Activated naive CD8-positive, alpha-beta T cell treated with anti-CD3 and anti-CD28 coated beads, Interleukin-2, amount 10 ng/mL, durations not matched to agents 7 days and 5 days (primary cell): ENCODE measurements at regions not wholly inside any gene's neighbourhood (a gene's known extent, or its start where the extent isn't known, plus 50 kb on each side); places are given as distances from the start of the nearest gene placed in this dataset.
"Not testable (repeated sequence)": the region's sequence is repeated elsewhere in the genome, so short reads cannot be mapped to it uniquely, and the experiment has no call there.

Source experiments
- ATAC-seq: fragments of 150-1000 bp; cut with Tn5 transposase; one replicate; pipeline ENCODE4 v1.10.0; 2021; ENCODE audit warnings: low read depth, moderate library complexity
- POLR2A ChIA-PET: fragments of 350-600 bp; sonication (Branson Sonifier 250); formaldehyde crosslinking; loops from one replicate; lab custom pipeline; 2021; ENCODE audit warnings: antibody characterized with exemption; lab: Charles Lee
- DNase-seq: peaks from one replicate; pipeline ENCODE4 v3.0.0; 2021
- H3K27ac Mint-ChIP-seq: one replicate; pipeline ENCODE4 v1.8.0; 2022; ENCODE audit warnings: mild to moderate bottlenecking, mixed read lengths
- H3K27me3 Mint-ChIP-seq: one replicate; pipeline ENCODE4 v1.8.0; 2022; ENCODE audit warnings: mild to moderate bottlenecking, moderate library complexity, mixed read lengths
- H3K36me3 Mint-ChIP-seq: one replicate; pipeline ENCODE4 v1.8.0; 2021; ENCODE audit warnings: mild to moderate bottlenecking, mixed read lengths
- H3K4me1 Mint-ChIP-seq: one replicate; pipeline ENCODE4 v1.8.0; 2021; ENCODE audit warnings: mixed read lengths
- H3K4me3 Mint-ChIP-seq: one replicate; pipeline ENCODE4 v1.8.0; 2022; ENCODE audit warnings: mild to moderate bottlenecking, moderate library complexity, mixed read lengths
- H3K9me3 Mint-ChIP-seq: one replicate; pipeline ENCODE4 v1.8.0; 2021; ENCODE audit warnings: mixed read lengths

GRCh38 chr1:175265091-175265490, 72.5 kb upstream of the KIAA0040 start:
- H3K4me3 Mint-ChIP-seq: no peak overlapping the region
- ATAC-seq (no peak), DNase-seq (no peak)
- no peaks in the 10 kb centered on the region for H3K27me3 Mint-ChIP-seq
- no peak overlapping the region for H3K27ac Mint-ChIP-seq
- POLR2A ChIA-PET: interaction anchor here (0.7 kb wide), 1 partner anchor 810 kb away, joined by 3 read pairs; no protein-coding TSS in a partner anchor
- no peaks in the 10 kb centered on the region for H3K4me1 Mint-ChIP-seq
- peaks cover 6% of the 10 kb centered on the region for H3K36me3 Mint-ChIP-seq
- peaks cover 10% of the 10 kb centered on the region for H3K9me3 Mint-ChIP-seq

- Mint-ChIP-seq H3K4me3 (no peak overlapping the region), H3K27ac (no peak overlapping the region), H3K36me3 (peaks cover 6% of the 10 kb centered on the region), H3K9me3 (peaks cover 12% of the 10 kb centered on the region), H3K27me3 (peaks cover 7% of the 10 kb centered on the region), H3K4me1 (no peaks in the 10 kb centered on the region)
- DNase-seq: no peak
- POLR2A ChIA-PET: no interaction called here
- ATAC-seq: no peak
Observed at GRCh38 chr1:175262621-175263020, 70.0 kb upstream of the KIAA0040 start.

- H3K27me3 Mint-ChIP-seq: peaks cover 11% of the 10 kb centered on the region
Observed at GRCh38 chr1:175256246-175256645, 63.7 kb upstream of the KIAA0040 start.

GRCh38 chr1:175254190-175254589, 61.6 kb upstream of the KIAA0040 start:
- POLR2A ChIA-PET: no interaction called here
- H3K9me3 Mint-ChIP-seq: peaks cover 11% of the 10 kb centered on the region
- no peaks in the 10 kb centered on the region for H3K4me1 Mint-ChIP-seq
- no peak overlapping the region for H3K4me3 Mint-ChIP-seq
- no peak overlapping the region for H3K27ac Mint-ChIP-seq
- no peaks in the 10 kb centered on the region for H3K36me3 Mint-ChIP-seq
- no peak for DNase-seq
- peaks cover 14% of the 10 kb centered on the region for H3K27me3 Mint-ChIP-seq
- no peak for ATAC-seq

More at GRCh38 chr1:175256246-175256645, 63.7 kb upstream of the KIAA0040 start:
- DNase-seq, ATAC-seq, H3K27ac Mint-ChIP-seq, H3K4me1 Mint-ChIP-seq, H3K4me3 Mint-ChIP-seq, H3K9me3 Mint-ChIP-seq, POLR2A ChIA-PET, H3K36me3 Mint-ChIP-seq: not testable (repeated sequence)

GRCh38 chr1:175252561-175252960, 60.0 kb upstream of the KIAA0040 start:
- no peak for ATAC-seq
- POLR2A ChIA-PET: no interaction called here
- Mint-ChIP-seq H3K27ac (no peak overlapping the region), H3K36me3 (no peaks in the 10 kb centered on the region), H3K4me3 (no peak overlapping the region), H3K4me1 (no peaks in the 10 kb centered on the region), H3K9me3 (peaks cover 11% of the 10 kb centered on the region), H3K27me3 (peaks cover 9% of the 10 kb centered on the region)
- no peak for DNase-seq

- Mint-ChIP-seq H3K4me3 (no peak overlapping the region), H3K36me3 (no peaks in the 10 kb centered on the region), H3K27ac (no peak overlapping the region), H3K4me1 (no peaks in the 10 kb centered on the region), H3K27me3 (peaks cover 9% of the 10 kb centered on the region), H3K9me3 (peaks cover 17% of the 10 kb centered on the region)
- POLR2A ChIA-PET: no interaction called here
- no peak for DNase-seq
- no peak for ATAC-seq
Observed at GRCh38 chr1:175250027-175250426, 57.5 kb upstream of the KIAA0040 start.

GRCh38 chr1:175248036-175248435, 55.5 kb upstream of the KIAA0040 start:
- peaks cover 24% of the 10 kb centered on the region for H3K9me3 Mint-ChIP-seq
- POLR2A ChIA-PET, H3K4me1 Mint-ChIP-seq, H3K27me3 Mint-ChIP-seq, ATAC-seq, H3K36me3 Mint-ChIP-seq, H3K27ac Mint-ChIP-seq, DNase-seq, H3K4me3 Mint-ChIP-seq: not testable (repeated sequence)

- H3K4me3 Mint-ChIP-seq, POLR2A ChIA-PET, H3K36me3 Mint-ChIP-seq, ATAC-seq, DNase-seq, H3K27ac Mint-ChIP-seq, H3K4me1 Mint-ChIP-seq, H3K27me3 Mint-ChIP-seq: not testable (repeated sequence)
- H3K9me3 Mint-ChIP-seq: peaks cover 26% of the 10 kb centered on the region
Observed at GRCh38 chr1:175247056-175247455, 54.5 kb upstream of the KIAA0040 start.

- Mint-ChIP-seq H3K27me3 (peaks cover 5% of the 10 kb centered on the region), H3K27ac (no peak overlapping the region)
- POLR2A ChIA-PET: no interaction called here
Observed at GRCh38 chr1:175245324-175245723, 52.7 kb upstream of the KIAA0040 start.

GRCh38 chr1:175244206-175244605, 51.6 kb upstream of the KIAA0040 start:
- ATAC-seq: no peak

More at GRCh38 chr1:175245324-175245723, 52.7 kb upstream of the KIAA0040 start:
- Mint-ChIP-seq H3K9me3 (peaks cover 21% of the 10 kb centered on the region), H3K4me1 (no peaks in the 10 kb centered on the region), H3K4me3 (no peak overlapping the region), H3K36me3 (peaks cover 4% of the 10 kb centered on the region)
- DNase-seq (no peak), ATAC-seq (no peak)

More at GRCh38 chr1:175244206-175244605, 51.6 kb upstream of the KIAA0040 start:
- Mint-ChIP-seq H3K4me1 (no peaks in the 10 kb centered on the region), H3K27ac (no peak overlapping the region), H3K36me3 (peaks cover 7% of the 10 kb centered on the region), H3K4me3 (no peak overlapping the region), H3K9me3 (peaks cover 17% of the 10 kb centered on the region), H3K27me3 (no peaks in the 10 kb centered on the region)
- no peak for DNase-seq
- POLR2A ChIA-PET: no interaction called here
